Glutamatergic neuron (in vitro differentiated cells): ENCODE measurements at regions not wholly inside any gene's neighbourhood (a gene's known extent, or its start where the extent isn't known, plus 50 kb on each side); places are given as distances from the start of the nearest gene placed in this dataset.

ENCODE experiments used
- DNase-seq: peaks from one replicate; pipeline ENCODE4 v3.0.0; 2022
- H3K27ac Mint-ChIP-seq: one replicate; pipeline ENCODE4 v1.8.0; 2020; ENCODE audit warnings: mild to moderate bottlenecking, mixed read lengths, inconsistent platforms; ENCODE audit not compliant: unreplicated experiment
- H3K27me3 Mint-ChIP-seq: one replicate; pipeline ENCODE4 v1.8.0; 2020; ENCODE audit warnings: mild to moderate bottlenecking, moderate library complexity, mixed read lengths, inconsistent platforms; ENCODE audit not compliant: unreplicated experiment
- H3K36me3 Mint-ChIP-seq: one replicate; pipeline ENCODE4 v1.8.0; 2020; ENCODE audit warnings: mild to moderate bottlenecking, mixed read lengths, inconsistent platforms; ENCODE audit not compliant: unreplicated experiment
- H3K4me1 Mint-ChIP-seq: one replicate; pipeline ENCODE4 v1.8.0; 2020; ENCODE audit warnings: mild to moderate bottlenecking, low read depth, mixed read lengths, inconsistent platforms; ENCODE audit not compliant: unreplicated experiment
- H3K4me3 Mint-ChIP-seq: one replicate; pipeline ENCODE4 v1.8.0; 2020; ENCODE audit warnings: mild to moderate bottlenecking, mixed read lengths, inconsistent platforms; ENCODE audit not compliant: unreplicated experiment
- H3K9me3 Mint-ChIP-seq: one replicate; pipeline ENCODE4 v1.8.0; 2020; ENCODE audit warnings: mild to moderate bottlenecking, moderate library complexity, mixed read lengths, inconsistent platforms; ENCODE audit not compliant: unreplicated experiment
- CTCF ChIP-seq: fragments of 200-600 bp; sonication (generic); IDR thresholded peaks from one replicate; pipeline ENCODE4 v1.5.0; 2021; ENCODE audit not compliant: partially characterized antibody, unreplicated experiment

GRCh38 chr22:34294476-34294875 is 374.2 kb upstream of the LARGE1 start:
- no peaks in the 10 kb centered on the region for H3K9me3 Mint-ChIP-seq
- no peak overlapping the region for H3K4me3 Mint-ChIP-seq
- no peaks in the 10 kb centered on the region for H3K36me3 Mint-ChIP-seq
- no peak for DNase-seq
- H3K27ac Mint-ChIP-seq, result no peak overlapping the region
- no peak for TF ChIP-seq CTCF
- no peaks in the 10 kb centered on the region for H3K27me3 Mint-ChIP-seq
- H3K4me1 Mint-ChIP-seq, result no peaks in the 10 kb centered on the region

- H3K4me1 Mint-ChIP-seq, result no peaks in the 10 kb centered on the region
- no peak overlapping the region for H3K27ac Mint-ChIP-seq
- H3K36me3 Mint-ChIP-seq, result no peaks in the 10 kb centered on the region
- H3K9me3 Mint-ChIP-seq, result no peaks in the 10 kb centered on the region
- no peak for DNase-seq
- TF ChIP-seq CTCF, result no peak
- H3K27me3 Mint-ChIP-seq, result no peaks in the 10 kb centered on the region
- no peak overlapping the region for H3K4me3 Mint-ChIP-seq
These were observed 374.7 kb upstream of the LARGE1 start for GRCh38 chr22:34294986-34295385.

DNA sequence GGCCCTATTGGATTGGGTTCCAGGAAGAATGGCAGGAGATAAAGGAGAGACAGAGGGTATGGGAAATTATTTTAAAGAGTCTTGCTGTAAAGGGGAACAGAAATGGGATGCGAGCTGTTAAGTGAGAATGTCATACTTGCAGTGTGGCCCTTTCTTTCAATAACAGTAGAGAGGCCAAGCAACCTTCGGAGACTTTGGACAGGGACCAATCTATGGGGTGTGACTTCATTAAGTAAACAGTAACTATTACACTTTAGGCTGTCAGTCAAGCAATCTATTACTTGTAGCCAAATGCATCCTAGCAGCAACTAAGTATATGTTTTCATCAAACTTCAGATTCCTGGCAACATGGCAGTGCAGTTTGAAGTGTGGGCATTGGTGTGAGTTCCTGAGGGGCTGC is 376.2 kb upstream of the LARGE1 start:
- H3K9me3 Mint-ChIP-seq, result no peaks in the 10 kb centered on the region

DNA sequence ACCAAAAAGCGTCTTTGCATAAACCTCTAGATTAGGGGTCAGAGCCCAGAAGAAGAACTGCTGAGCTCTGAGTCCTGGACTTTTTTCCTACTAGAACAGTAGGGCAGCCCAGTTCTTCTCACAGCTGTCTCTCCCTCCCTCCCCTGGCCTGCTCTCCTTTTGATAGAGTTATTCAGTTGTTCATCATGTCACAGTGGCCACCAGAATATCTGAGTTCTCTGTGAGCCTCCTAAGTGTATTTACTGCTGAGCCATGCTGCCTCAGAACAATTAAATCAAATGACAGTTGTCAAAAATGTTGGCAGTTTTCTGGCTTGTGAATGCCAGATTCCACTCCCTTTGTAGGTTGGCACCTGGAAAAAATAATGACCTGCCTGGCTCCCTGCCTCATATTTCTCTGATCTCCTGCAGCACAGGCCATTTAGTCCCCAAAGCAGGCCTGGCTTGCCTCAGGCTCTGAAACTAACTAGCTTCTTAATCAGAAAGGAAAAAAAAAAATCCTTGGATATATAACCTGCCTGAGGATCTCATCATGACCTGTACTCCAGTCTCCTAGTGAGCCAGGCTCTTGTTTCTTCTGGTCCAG is 377.4 kb upstream of the LARGE1 start:
- Mint-ChIP-seq H3K4me3 (no peak overlapping the region), H3K4me1 (no peaks in the 10 kb centered on the region)

More for the DNA sequence above, 376.2 kb upstream of the LARGE1 start:
- Mint-ChIP-seq H3K4me3 (no peak overlapping the region), H3K27ac (no peak overlapping the region), H3K27me3 (no peaks in the 10 kb centered on the region), H3K4me1 (no peaks in the 10 kb centered on the region), H3K36me3 (no peaks in the 10 kb centered on the region)
- no peak for DNase-seq
- no peak for TF ChIP-seq CTCF

More for the DNA sequence above, 377.4 kb upstream of the LARGE1 start:
- no peaks in the 10 kb centered on the region for H3K36me3 Mint-ChIP-seq
- no peaks in the 10 kb centered on the region for H3K9me3 Mint-ChIP-seq
- TF ChIP-seq CTCF, result no peak
- H3K27ac Mint-ChIP-seq, result no peak overlapping the region
- no peak for DNase-seq
- H3K27me3 Mint-ChIP-seq, result no peaks in the 10 kb centered on the region
